GM21717 (cell line): ENCODE measurements at regions not wholly inside any gene's neighbourhood (a gene's known extent, or its start where the extent isn't known, plus 50 kb on each side); places are given as distances from the start of the nearest gene placed in this dataset.
"Not testable (repeated sequence)": the region's sequence is repeated elsewhere in the genome, so short reads cannot be mapped to it uniquely, and the experiment has no call there.

Experiments
- ATAC-seq: cut with Tn5 transposase; IDR thresholded peaks from one replicate; pipeline ENCODE4 v1.9.1; 2021; ENCODE audit warnings: mild to moderate bottlenecking, moderate library complexity; ENCODE audit not compliant: unreplicated experiment

- ATAC-seq = no peak
Observed at GRCh38 chr3:95311272-95311671, 1248.4 kb downstream of the NSUN3 start.

GRCh38 chr3:95312650-95313049 is 1249.8 kb downstream of the NSUN3 start:
- no peak for ATAC-seq

GRCh38 chr3:95319921-95320494 is 1257.1 kb downstream of the NSUN3 start:
- ATAC-seq = no peak

- ATAC-seq = no peak
Observed at GRCh38 chr3:95327478-95327877, 1264.6 kb downstream of the NSUN3 start.

- no peak for ATAC-seq
Observed at GRCh38 chr3:95333826-95334225, 1271.0 kb downstream of the NSUN3 start.

- no peak for ATAC-seq
Observed at GRCh38 chr3:95334461-95334860, 1271.6 kb downstream of the NSUN3 start.

GRCh38 chr3:95335517-95335916 is 1272.7 kb downstream of the NSUN3 start:
- ATAC-seq = no peak

GRCh38 chr3:95338446-95338845 is 1275.6 kb downstream of the NSUN3 start:
- ATAC-seq = no peak

- ATAC-seq = no peak
Observed at GRCh38 chr3:95341314-95341713, 1278.5 kb downstream of the NSUN3 start.

- ATAC-seq = no peak
Observed at GRCh38 chr3:95343228-95343627, 1280.4 kb downstream of the NSUN3 start.

- no peak for ATAC-seq
Observed at GRCh38 chr3:95343767-95344166, 1280.9 kb downstream of the NSUN3 start.

- ATAC-seq = not testable (repeated sequence)
Observed at GRCh38 chr3:95347936-95348335, 1285.1 kb downstream of the NSUN3 start.

GRCh38 chr3:95348879-95349278 is 1286.0 kb downstream of the NSUN3 start:
- no peak for ATAC-seq

GRCh38 chr3:95350049-95350448 is 1287.2 kb downstream of the NSUN3 start:
- no peak for ATAC-seq

GRCh38 chr3:95351158-95351557 is 1288.3 kb downstream of the NSUN3 start:
- no peak for ATAC-seq

GRCh38 chr3:95352471-95352870 is 1289.6 kb downstream of the NSUN3 start:
- ATAC-seq = no peak

GRCh38 chr3:95354489-95354888 is 1291.6 kb downstream of the NSUN3 start:
- ATAC-seq = no peak

GRCh38 chr3:95356764-95357501 is 1294.1 kb downstream of the NSUN3 start:
- ATAC-seq = peak; percentile 48

- ATAC-seq = peak; percentile 69
Observed at GRCh38 chr3:95387242-95388021, 1324.6 kb downstream of the NSUN3 start.

GRCh38 chr3:95389725-95390313 is 1327.0 kb downstream of the NSUN3 start:
- no peak for ATAC-seq

- ATAC-seq = no peak
Observed at GRCh38 chr3:95394286-95394685, 1331.4 kb downstream of the NSUN3 start.

- ATAC-seq = no peak
Observed at GRCh38 chr3:95399585-95399984, 1336.7 kb downstream of the NSUN3 start.
